ENCODE measurements at regions not wholly inside any gene's neighbourhood (a gene's known extent, or its start where the extent isn't known, plus 50 kb on each side); places are given as distances from the start of the nearest gene placed in this dataset.

GRCh38 chr13:103640606-103641005 is 574.4 kb upstream of the SLC10A2 start:
- TF ChIP-seq CTCF (conservative IDR thresholded peaks at IDR 0.05; ENCODE audit: low read length): no peak
- no peak for TF ChIP-seq EZH2phosphoT487 (IDR thresholded peaks at IDR 0.05; ENCODE audit: borderline replicate concordance, low read depth, low read length)
- Histone ChIP-seq H3K27ac (ENCODE audit: low read depth, low read length, poor library complexity, severe bottlenecking) (no peak overlapping the region), H2AFZ (ENCODE audit: low read length) (no peak overlapping the region), H3K4me2 (ENCODE audit: low read length) (no peak overlapping the region), H3K79me2 (ENCODE audit: insufficient read depth, low read depth, low read length) (no peaks in the 10 kb centered on the region), H4K20me1 (ENCODE audit: insufficient read depth, low read length) (no peaks in the 10 kb centered on the region), H3K9me3 (ENCODE audit: low read length) (no peaks in the 10 kb centered on the region), H3K9me2 (ENCODE audit: insufficient read depth, low read length) (no peaks in the 10 kb centered on the region), H3K4me3 (ENCODE audit: low read depth, low read length, poor library complexity, severe bottlenecking) (no peak overlapping the region), H3K4me1 (ENCODE audit: insufficient read depth, low read length, poor library complexity, severe bottlenecking) (no peaks in the 10 kb centered on the region), H3K36me3 (ENCODE audit: insufficient read depth, low read length) (no peaks in the 10 kb centered on the region)
- DNase-seq (ENCODE audit: low spot score): no peak
- ChIA-PET POLR2A (no interaction called here), CTCF (ENCODE audit: unreplicated experiment) (no interaction called here)
- BruUV-seq (replicated peaks): no TSS peak
- intact Hi-C loops (cut with micrococcal nuclease; ENCODE audit: unreplicated experiment): no loop called here

GRCh38 chr13:103639326-103639725 is 573.1 kb upstream of the SLC10A2 start:
- no peaks in the 10 kb centered on the region for H3K9me3 ChIP-seq (ENCODE audit: low read length)
- no TSS peak for BruUV-seq (replicated peaks)
- H3K27ac ChIP-seq (ENCODE audit: low read depth, low read length, poor library complexity, severe bottlenecking): no peak overlapping the region
- ChIA-PET CTCF (ENCODE audit: unreplicated experiment) (no interaction called here), POLR2A (no interaction called here)
- H3K4me3 ChIP-seq (ENCODE audit: low read depth, low read length, poor library complexity, severe bottlenecking): no peak overlapping the region
- intact Hi-C loops (cut with micrococcal nuclease; ENCODE audit: unreplicated experiment): no loop called here
- no peaks in the 10 kb centered on the region for H4K20me1 ChIP-seq (ENCODE audit: insufficient read depth, low read length)
- H3K9me2 ChIP-seq (ENCODE audit: insufficient read depth, low read length): no peaks in the 10 kb centered on the region
- no peaks in the 10 kb centered on the region for H3K79me2 ChIP-seq (ENCODE audit: insufficient read depth, low read depth, low read length)
- TF ChIP-seq EZH2phosphoT487 (IDR thresholded peaks at IDR 0.05; ENCODE audit: borderline replicate concordance, low read depth, low read length) (no peak), CTCF (conservative IDR thresholded peaks at IDR 0.05; ENCODE audit: low read length) (no peak)
- no peaks in the 10 kb centered on the region for H3K36me3 ChIP-seq (ENCODE audit: insufficient read depth, low read length)
- no peak overlapping the region for H2AFZ ChIP-seq (ENCODE audit: low read length)
- no peak for DNase-seq (ENCODE audit: low spot score)
- H3K4me1 ChIP-seq (ENCODE audit: insufficient read depth, low read length, poor library complexity, severe bottlenecking): no peaks in the 10 kb centered on the region
- H3K4me2 ChIP-seq (ENCODE audit: low read length): no peak overlapping the region

GRCh38 chr13:103638706-103639105 is 572.5 kb upstream of the SLC10A2 start:
- no peak for DNase-seq (ENCODE audit: low spot score)
- TF ChIP-seq CTCF (conservative IDR thresholded peaks at IDR 0.05; ENCODE audit: low read length) (no peak), EZH2phosphoT487 (IDR thresholded peaks at IDR 0.05; ENCODE audit: borderline replicate concordance, low read depth, low read length) (no peak)
- intact Hi-C loops (cut with micrococcal nuclease; ENCODE audit: unreplicated experiment): no loop called here
- no peaks in the 10 kb centered on the region for H3K79me2 ChIP-seq (ENCODE audit: insufficient read depth, low read depth, low read length)
- no TSS peak for BruUV-seq (replicated peaks)
- no peaks in the 10 kb centered on the region for H3K9me3 ChIP-seq (ENCODE audit: low read length)
- no peaks in the 10 kb centered on the region for H3K4me1 ChIP-seq (ENCODE audit: insufficient read depth, low read length, poor library complexity, severe bottlenecking)
- H3K4me3 ChIP-seq (ENCODE audit: low read depth, low read length, poor library complexity, severe bottlenecking): no peak overlapping the region
- H3K27ac ChIP-seq (ENCODE audit: low read depth, low read length, poor library complexity, severe bottlenecking): no peak overlapping the region
- no peaks in the 10 kb centered on the region for H3K9me2 ChIP-seq (ENCODE audit: insufficient read depth, low read length)
- no peak overlapping the region for H2AFZ ChIP-seq (ENCODE audit: low read length)
- H4K20me1 ChIP-seq (ENCODE audit: insufficient read depth, low read length): no peaks in the 10 kb centered on the region
- ChIA-PET CTCF (ENCODE audit: unreplicated experiment) (no interaction called here), POLR2A (interaction anchor here (0.5 kb wide), 1 partner anchor 391 kb away, joined by 3 read pairs; no protein-coding TSS in a partner anchor)
- no peaks in the 10 kb centered on the region for H3K36me3 ChIP-seq (ENCODE audit: insufficient read depth, low read length)
- H3K4me2 ChIP-seq (ENCODE audit: low read length): no peak overlapping the region

All from OCI-LY7 (cell line).